Keratinocyte (primary cell): ENCODE measurements at regions not wholly inside any gene's neighbourhood (a gene's known extent, or its start where the extent isn't known, plus 50 kb on each side); places are given as distances from the start of the nearest gene placed in this dataset.

ENCODE experiments used
- EZH2 ChIP-seq: IDR thresholded peaks from one replicate; pipeline ENCODE4 v1.6.1; 2012; ENCODE audit warnings: inconsistent platforms, mild to moderate bottlenecking, low read length, moderate library complexity
- TF ChIP-seq, protein P1 (sequence below), 3 experiments: IDR thresholded peaks in 1 of 3; conservative IDR thresholded peaks in 1 of 3; optimal IDR thresholded peaks in 1 of 3; 2 replicates in 2 of 3; 3 replicates in 1 of 3; pipeline versions ENCODE3 to v1.5.1; 2011; ENCODE audit warnings: low read length in 3 of 3, mild to moderate bottlenecking in 3 of 3, moderate library complexity in 2 of 3, control low read depth in 1 of 3, inconsistent platforms in 1 of 3; ENCODE audit not compliant: insufficient read depth in 2 of 3; ENCODE audit errors: extremely low read depth in 1 of 3

DNA sequence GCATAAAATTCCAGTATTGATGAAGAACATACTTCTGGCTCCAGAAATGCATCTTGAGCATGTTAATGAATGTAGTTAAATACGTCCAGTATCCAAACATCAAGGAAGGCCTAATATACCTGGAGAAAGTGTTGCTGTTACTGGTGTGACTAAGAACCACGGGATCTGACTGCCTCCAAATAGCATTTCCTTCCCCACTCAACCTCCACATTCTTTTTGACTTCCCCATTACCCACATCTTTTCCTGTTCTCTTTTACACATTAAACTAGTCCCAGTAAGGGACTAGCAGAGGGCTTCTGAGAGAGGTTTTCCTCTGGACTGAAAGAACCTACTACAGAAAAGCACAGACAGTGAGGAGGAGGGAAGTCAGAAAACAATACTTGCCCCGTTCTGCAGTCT is 482.8 kb upstream of the HTR2C start:
- TF ChIP-seq, protein P1, sequence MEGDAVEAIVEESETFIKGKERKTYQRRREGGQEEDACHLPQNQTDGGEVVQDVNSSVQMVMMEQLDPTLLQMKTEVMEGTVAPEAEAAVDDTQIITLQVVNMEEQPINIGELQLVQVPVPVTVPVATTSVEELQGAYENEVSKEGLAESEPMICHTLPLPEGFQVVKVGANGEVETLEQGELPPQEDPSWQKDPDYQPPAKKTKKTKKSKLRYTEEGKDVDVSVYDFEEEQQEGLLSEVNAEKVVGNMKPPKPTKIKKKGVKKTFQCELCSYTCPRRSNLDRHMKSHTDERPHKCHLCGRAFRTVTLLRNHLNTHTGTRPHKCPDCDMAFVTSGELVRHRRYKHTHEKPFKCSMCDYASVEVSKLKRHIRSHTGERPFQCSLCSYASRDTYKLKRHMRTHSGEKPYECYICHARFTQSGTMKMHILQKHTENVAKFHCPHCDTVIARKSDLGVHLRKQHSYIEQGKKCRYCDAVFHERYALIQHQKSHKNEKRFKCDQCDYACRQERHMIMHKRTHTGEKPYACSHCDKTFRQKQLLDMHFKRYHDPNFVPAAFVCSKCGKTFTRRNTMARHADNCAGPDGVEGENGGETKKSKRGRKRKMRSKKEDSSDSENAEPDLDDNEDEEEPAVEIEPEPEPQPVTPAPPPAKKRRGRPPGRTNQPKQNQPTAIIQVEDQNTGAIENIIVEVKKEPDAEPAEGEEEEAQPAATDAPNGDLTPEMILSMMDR (optimal IDR thresholded peaks at IDR 0.05 in 1 of 3, IDR thresholded peaks at IDR 0.05 in 1 of 3, conservative IDR thresholded peaks at IDR 0.05 in 1 of 3; ENCODE audit: extremely low read depth in 1 of 3, insufficient read depth in 2 of 3, low read length in 3 of 3), result no peak
- no peak for TF ChIP-seq EZH2
